ENCODE measurements at regions not wholly inside any gene's neighbourhood (a gene's known extent, or its start where the extent isn't known, plus 50 kb on each side); places are given as distances from the start of the nearest gene placed in this dataset.
A peak's percentile ranks its signal among the peaks of the same experiment; 100 is the strongest.

GRCh38 chr9:78121488-78121887 lies 89.9 kb upstream of the GNAQ start:
- no peak for TF ChIP-seq FOXA1 (IDR thresholded peaks at IDR 0.05)
- TF ChIP-seq PKNOX1 (IDR thresholded peaks at IDR 0.05) = no peak
- TF ChIP-seq FOXM1 (IDR thresholded peaks at IDR 0.05; ENCODE audit: borderline replicate concordance) = no peak
- TF ChIP-seq SUZ12 (IDR thresholded peaks at IDR 0.05) = no peak
- TF ChIP-seq LEF1 (IDR thresholded peaks at IDR 0.05; ENCODE audit: borderline replicate concordance) = no peak
- no peak for TF ChIP-seq ZNF384 (IDR thresholded peaks at IDR 0.05)
- no peak for TF ChIP-seq FOXK2 (IDR thresholded peaks at IDR 0.05)
- no peak for TF ChIP-seq SP1 (IDR thresholded peaks at IDR 0.05)
- TF ChIP-seq BHLHE40 (IDR thresholded peaks at IDR 0.05; ENCODE audit: borderline replicate concordance) = no peak
- no peak for TF ChIP-seq NFRKB (IDR thresholded peaks at IDR 0.05)
- no peak for TF ChIP-seq ARNT (IDR thresholded peaks at IDR 0.05)
- TF ChIP-seq TARDBP (IDR thresholded peaks at IDR 0.05) = no peak
- TF ChIP-seq L3MBTL2 (conservative IDR thresholded peaks at IDR 0.05) = no peak
- no peak for TF ChIP-seq CTBP1 (IDR thresholded peaks at IDR 0.05; ENCODE audit: borderline replicate concordance)
- DNase-seq (ENCODE audit: extremely low spot score) = peak; percentile 49
- ChIA-PET POLR2A (no interaction called here), CTCF (interaction anchor here (0.6 to 1.1 kb wide), 2 partner anchors 25 to 37 kb away, joined by 3 read pairs; no protein-coding TSS in a partner anchor)

GRCh38 chr9:78118742-78119473 lies 87.3 kb upstream of the GNAQ start:
- CTCF ChIA-PET = no interaction called here
- POLR2A ChIA-PET = no interaction called here
- TF ChIP-seq TARDBP (IDR thresholded peaks at IDR 0.05) (no peak), HDGF (IDR thresholded peaks at IDR 0.05; ENCODE audit: borderline replicate concordance) (no peak), PKNOX1 (IDR thresholded peaks at IDR 0.05) (no peak), ARNT (IDR thresholded peaks at IDR 0.05) (no peak)
- no peak for DNase-seq (ENCODE audit: extremely low spot score)

GRCh38 chr9:78115073-78115472 lies 83.5 kb upstream of the GNAQ start:
- ChIA-PET POLR2A (no interaction called here), CTCF (interaction anchor here (0.8 kb wide), 1 partner anchor 138 kb away, joined by 3 read pairs; no protein-coding TSS in a partner anchor)
- no peak for TF ChIP-seq FOXM1 (IDR thresholded peaks at IDR 0.05; ENCODE audit: borderline replicate concordance)
- no peak for TF ChIP-seq PKNOX1 (IDR thresholded peaks at IDR 0.05)
- no peak for TF ChIP-seq BHLHE40 (IDR thresholded peaks at IDR 0.05; ENCODE audit: borderline replicate concordance)
- no peak for TF ChIP-seq LEF1 (IDR thresholded peaks at IDR 0.05; ENCODE audit: borderline replicate concordance)
- peak; percentile 49 for DNase-seq (ENCODE audit: extremely low spot score)

GRCh38 chr9:78114581-78114980 lies 83.0 kb upstream of the GNAQ start:
- CTCF ChIA-PET = interaction anchor here (0.8 kb wide), 1 partner anchor 137 kb away, joined by 3 read pairs; no protein-coding TSS in a partner anchor

GRCh38 chr9:78112406-78112805 lies 80.8 kb upstream of the GNAQ start:
- POLR2A ChIA-PET = no interaction called here
- TF ChIP-seq ZNF384 (IDR thresholded peaks at IDR 0.05) = no peak
- TF ChIP-seq ARNT (IDR thresholded peaks at IDR 0.05) = no peak
- no peak for TF ChIP-seq NFRKB (IDR thresholded peaks at IDR 0.05)
- no peak for TF ChIP-seq SUZ12 (IDR thresholded peaks at IDR 0.05)
- TF ChIP-seq LEF1 (IDR thresholded peaks at IDR 0.05; ENCODE audit: borderline replicate concordance) = no peak
- TF ChIP-seq FOXM1 (IDR thresholded peaks at IDR 0.05; ENCODE audit: borderline replicate concordance) = no peak
- no peak for TF ChIP-seq SP1 (IDR thresholded peaks at IDR 0.05)
- CTCF ChIA-PET = no interaction called here
- DNase-seq (ENCODE audit: extremely low spot score) = no peak

More at GRCh38 chr9:78114581-78114980, 83.0 kb upstream of the GNAQ start:
- POLR2A ChIA-PET = no interaction called here
- TF ChIP-seq NFRKB (IDR thresholded peaks at IDR 0.05) = no peak
- TF ChIP-seq TARDBP (IDR thresholded peaks at IDR 0.05) = no peak
- no peak for TF ChIP-seq LEF1 (IDR thresholded peaks at IDR 0.05; ENCODE audit: borderline replicate concordance)
- no peak for TF ChIP-seq FOXM1 (IDR thresholded peaks at IDR 0.05; ENCODE audit: borderline replicate concordance)
- no peak for TF ChIP-seq BHLHE40 (IDR thresholded peaks at IDR 0.05; ENCODE audit: borderline replicate concordance)
- TF ChIP-seq FOXA1 (IDR thresholded peaks at IDR 0.05) = no peak
- no peak for TF ChIP-seq ELF4 (IDR thresholded peaks at IDR 0.05)
- TF ChIP-seq PKNOX1 (IDR thresholded peaks at IDR 0.05) = no peak
- no peak for TF ChIP-seq ARNT (IDR thresholded peaks at IDR 0.05)
- TF ChIP-seq SUZ12 (IDR thresholded peaks at IDR 0.05) = no peak
- no peak for TF ChIP-seq SP1 (IDR thresholded peaks at IDR 0.05)
- no peak for TF ChIP-seq L3MBTL2 (conservative IDR thresholded peaks at IDR 0.05)
- no peak for TF ChIP-seq FOXK2 (IDR thresholded peaks at IDR 0.05)
- no peak for TF ChIP-seq CTBP1 (IDR thresholded peaks at IDR 0.05; ENCODE audit: borderline replicate concordance)
- TF ChIP-seq ZNF384 (IDR thresholded peaks at IDR 0.05) = no peak
- TF ChIP-seq HDGF (IDR thresholded peaks at IDR 0.05; ENCODE audit: borderline replicate concordance) = no peak
- DNase-seq (ENCODE audit: extremely low spot score) = no peak

GRCh38 chr9:78112004-78112403 lies 80.4 kb upstream of the GNAQ start:
- POLR2A ChIA-PET = no interaction called here
- CTCF ChIA-PET = no interaction called here

More at GRCh38 chr9:78112004-78112403, 80.4 kb upstream of the GNAQ start:
- TF ChIP-seq SP1 (IDR thresholded peaks at IDR 0.05) (no peak), FOXM1 (IDR thresholded peaks at IDR 0.05; ENCODE audit: borderline replicate concordance) (no peak), BHLHE40 (IDR thresholded peaks at IDR 0.05; ENCODE audit: borderline replicate concordance) (no peak), L3MBTL2 (conservative IDR thresholded peaks at IDR 0.05) (no peak), ARNT (IDR thresholded peaks at IDR 0.05) (no peak), ELF4 (IDR thresholded peaks at IDR 0.05) (no peak), FOXK2 (IDR thresholded peaks at IDR 0.05) (no peak), LEF1 (IDR thresholded peaks at IDR 0.05; ENCODE audit: borderline replicate concordance) (no peak), SUZ12 (IDR thresholded peaks at IDR 0.05) (no peak), HDGF (IDR thresholded peaks at IDR 0.05; ENCODE audit: borderline replicate concordance) (no peak)
- no peak for DNase-seq (ENCODE audit: extremely low spot score)

All from HEK293T (cell line).